ENCODE measurements at regions not wholly inside any gene's neighbourhood (a gene's known extent, or its start where the extent isn't known, plus 50 kb on each side); places are given as distances from the start of the nearest gene placed in this dataset.

GRCh38 chr17:5693821-5694220, 109.5 kb upstream of the NLRP1 start:
- no peak for ATAC-seq (ENCODE audit: low read depth)
- TF ChIP-seq CHD1 (IDR thresholded peaks at IDR 0.05; ENCODE audit: low read depth, low read length) (no peak), SMC3 (IDR thresholded peaks at IDR 0.05; ENCODE audit: low read depth, low read length) (no peak), ELK1 (IDR thresholded peaks at IDR 0.05; ENCODE audit: borderline replicate concordance, low read depth, low read length) (no peak), MXI1 (IDR thresholded peaks at IDR 0.05; ENCODE audit: borderline replicate concordance, low read depth, low read length) (no peak), RCOR1 (IDR thresholded peaks at IDR 0.05; ENCODE audit: insufficient replicate concordance, low read length) (no peak), POLR2A (IDR thresholded peaks at IDR 0.05; ENCODE audit: low read depth, low read length) (no peak), MAFK (IDR thresholded peaks at IDR 0.05; ENCODE audit: low read depth, low read length) (no peak), RAD21 (IDR thresholded peaks at IDR 0.05; ENCODE audit: low read length) (no peak), MAZ (IDR thresholded peaks at IDR 0.05; ENCODE audit: borderline replicate concordance, low read depth, low read length) (no peak), CEBPB (IDR thresholded peaks at IDR 0.05; ENCODE audit: low read depth, low read length) (no peak), FOS (IDR thresholded peaks at IDR 0.05; ENCODE audit: low read depth, low read length) (no peak), BHLHE40 (IDR thresholded peaks at IDR 0.05; ENCODE audit: low read depth, low read length) (no peak), RFX5 (IDR thresholded peaks at IDR 0.05; ENCODE audit: low read depth, low read length) (no peak), CTCF (conservative IDR thresholded peaks at IDR 0.05; ENCODE audit: low read depth, low read length) (no peak), NFE2L2 (IDR thresholded peaks at IDR 0.05; ENCODE audit: low read depth, low read length) (no peak)
- TF ChIP-seq, protein P1, sequence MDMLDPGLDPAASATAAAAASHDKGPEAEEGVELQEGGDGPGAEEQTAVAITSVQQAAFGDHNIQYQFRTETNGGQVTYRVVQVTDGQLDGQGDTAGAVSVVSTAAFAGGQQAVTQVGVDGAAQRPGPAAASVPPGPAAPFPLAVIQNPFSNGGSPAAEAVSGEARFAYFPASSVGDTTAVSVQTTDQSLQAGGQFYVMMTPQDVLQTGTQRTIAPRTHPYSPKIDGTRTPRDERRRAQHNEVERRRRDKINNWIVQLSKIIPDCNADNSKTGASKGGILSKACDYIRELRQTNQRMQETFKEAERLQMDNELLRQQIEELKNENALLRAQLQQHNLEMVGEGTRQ (IDR thresholded peaks at IDR 0.05; ENCODE audit: low read depth, low read length) = no peak
- H4K5ac ChIP-seq (ENCODE audit: low read depth, low read length) = no peak overlapping the region
- H3K56ac ChIP-seq (ENCODE audit: extremely low read depth, insufficient read depth, low read length) = no peak overlapping the region
- no peak overlapping the region for H3K18ac ChIP-seq (ENCODE audit: low read depth, low read length)
- in situ Hi-C loops (cut with MboI; ENCODE audit: low sequenced_read_pairs) = no loop called here
- no peak overlapping the region for H2BK120ac ChIP-seq (ENCODE audit: low read depth, low read length)
- 73% methylated on average over 4 of the region's 9 CpGs; no CpG with 5 or more reads in 1 of the 2 experiments for WGBS, 2 experiments (ENCODE audit: extremely low coverage in 2 of 2, insufficient read length in 1 of 2)
- no peak overlapping the region for H3K9ac ChIP-seq (ENCODE audit: low read depth, low read length)
- DNase-seq = no peak
- no peaks in the 10 kb centered on the region for H3K9me1 ChIP-seq (ENCODE audit: insufficient read depth, low read length)
- H3K27me3 ChIP-seq (ENCODE audit: control insufficient read depth, insufficient read depth, low read length) = 0 out of 2 replicates have a peak, but pooled peaks cover 2% of the 10 kb centered on the region
- H2BK20ac ChIP-seq (ENCODE audit: low read depth, low read length) = no peak overlapping the region
- H2AFZ ChIP-seq (replicated peaks; ENCODE audit: low read length, poor library complexity) = no peak overlapping the region
- no peaks in the 10 kb centered on the region for H3K79me1 ChIP-seq (ENCODE audit: low read depth in 1 of 2, low read length in 2 of 2)
- no peaks in the 10 kb centered on the region for H4K20me1 ChIP-seq (ENCODE audit: insufficient read depth, low read length)
- H2AK5ac ChIP-seq (ENCODE audit: low read depth, low read length) = no peak overlapping the region
- no peak overlapping the region for H3K23ac ChIP-seq (ENCODE audit: low read depth, low read length)
- no peak overlapping the region for H3K14ac ChIP-seq (replicated peaks; ENCODE audit: low read depth, low read length)
- no peak overlapping the region for H3K27ac ChIP-seq (ENCODE audit: insufficient read depth, low read length)
- no peak overlapping the region for H3K4me2 ChIP-seq (ENCODE audit: low read depth, low read length)
- H4K8ac ChIP-seq (ENCODE audit: low read depth in 2 of 2, low read length in 2 of 2) = no peak overlapping the region
- H3K4me1 ChIP-seq (ENCODE audit: control insufficient read depth, insufficient read depth, low read length) = no peaks in the 10 kb centered on the region
- no peak overlapping the region for H2BK15ac ChIP-seq (ENCODE audit: low read depth, low read length)
- dilution Hi-C loops (cut with HindIII; ENCODE audit: low sequenced_read_pairs, unreplicated experiment) = no loop called here
- intact Hi-C loops (cut with micrococcal nuclease) = loop anchor here (5.0 kb wide), 1 partner anchor 92 kb away; no protein-coding TSS in a partner anchor
- POLR2A ChIA-PET (ENCODE audit: unreplicated experiment) = no interaction called here
- CTCF ChIA-PET = no interaction called here
- no peak overlapping the region for H2BK5ac ChIP-seq (ENCODE audit: low read depth, low read length, poor library complexity, severe bottlenecking)
- H3K4me3 ChIP-seq (ENCODE audit: insufficient read depth, low read depth, low read length) = no peak overlapping the region
- no peak overlapping the region for H2AK9ac ChIP-seq (replicated peaks; ENCODE audit: low read depth, low read length, poor library complexity)
- BruUV-seq (replicated peaks) = no TSS peak
- no peaks in the 10 kb centered on the region for H3K9me3 ChIP-seq (ENCODE audit: control insufficient read depth, insufficient read depth, low read length)
- H4K91ac ChIP-seq (ENCODE audit: insufficient read depth, low read depth, low read length) = no peak overlapping the region
- H3K4ac ChIP-seq (ENCODE audit: low read depth, low read length) = no peak overlapping the region
- H3K36me3 ChIP-seq (ENCODE audit: control insufficient read depth, insufficient read depth, low read length) = no peaks in the 10 kb centered on the region
